ENCODE measurements at regions not wholly inside any gene's neighbourhood (a gene's known extent, or its start where the extent isn't known, plus 50 kb on each side); places are given as distances from the start of the nearest gene placed in this dataset.

- Histone ChIP-seq H3K27ac (no peak overlapping the region), H3F3A (ENCODE audit: low read depth) (no peaks in the 10 kb centered on the region), H3K9ac (no peak overlapping the region), H3K4me1 (no peaks in the 10 kb centered on the region), H2AFZ (replicated peaks) (no peak overlapping the region), H3K36me3 (no peaks in the 10 kb centered on the region), H3K79me2 (ENCODE audit: low read depth) (no peaks in the 10 kb centered on the region), H3K4me3 (no peak overlapping the region), H3K9me3 (ENCODE audit: low read depth) (no peaks in the 10 kb centered on the region), H3K4me2 (no peak overlapping the region), H3K27me3 (no peaks in the 10 kb centered on the region), H4K20me1 (ENCODE audit: low read depth) (no peaks in the 10 kb centered on the region)
- no peak for DNase-seq (ENCODE audit: low spot score)
- Mint-ChIP-seq H3K4me1 (no peaks in the 10 kb centered on the region), H3K27me3 (ENCODE audit: insufficient read depth, low read depth) (no peaks in the 10 kb centered on the region), H3K4me3 (no peak overlapping the region), H3K27ac (no peak overlapping the region), H3K9me3 (no peaks in the 10 kb centered on the region), H3K36me3 (no peaks in the 10 kb centered on the region)
- TF ChIP-seq CTCF (IDR thresholded peaks at IDR 0.05) (no peak), EZH2 (IDR thresholded peaks at IDR 0.05) (no peak), EZH2phosphoT487 (IDR thresholded peaks at IDR 0.05) (no peak)
Measured at GRCh38 chr12:78550831-78551230, 313.7 kb upstream of the SYT1 start.

- no peak overlapping the region for H3K27ac ChIP-seq
- no peaks in the 10 kb centered on the region for H4K20me1 ChIP-seq (ENCODE audit: low read depth)
- no peak overlapping the region for H3K4me3 ChIP-seq
- H3F3A ChIP-seq (ENCODE audit: low read depth), result no peaks in the 10 kb centered on the region
- no peaks in the 10 kb centered on the region for H3K36me3 ChIP-seq
- no peaks in the 10 kb centered on the region for H3K36me3 Mint-ChIP-seq
- DNase-seq (ENCODE audit: low spot score), result no peak
- H3K27me3 ChIP-seq, result no peaks in the 10 kb centered on the region
- no peaks in the 10 kb centered on the region for H3K79me2 ChIP-seq (ENCODE audit: low read depth)
- no peaks in the 10 kb centered on the region for H3K4me1 Mint-ChIP-seq
- H3K9me3 Mint-ChIP-seq, result no peaks in the 10 kb centered on the region
- H3K27me3 Mint-ChIP-seq (ENCODE audit: insufficient read depth, low read depth), result peaks cover 2% of the 10 kb centered on the region
- H3K27ac Mint-ChIP-seq, result no peak overlapping the region
- TF ChIP-seq EZH2 (IDR thresholded peaks at IDR 0.05), result no peak
- TF ChIP-seq CTCF (IDR thresholded peaks at IDR 0.05), result no peak
- no peak for TF ChIP-seq EZH2phosphoT487 (IDR thresholded peaks at IDR 0.05)
- no peak overlapping the region for H2AFZ ChIP-seq (replicated peaks)
- H3K4me3 Mint-ChIP-seq, result no peak overlapping the region
- H3K9ac ChIP-seq, result no peak overlapping the region
- no peaks in the 10 kb centered on the region for H3K9me3 ChIP-seq (ENCODE audit: low read depth)
- no peaks in the 10 kb centered on the region for H3K4me1 ChIP-seq
- H3K4me2 ChIP-seq, result no peak overlapping the region
Measured at GRCh38 chr12:78555802-78556201, 308.8 kb upstream of the SYT1 start.

GRCh38 chr12:78556651-78557050 is 307.9 kb upstream of the SYT1 start:
- Histone ChIP-seq H3K27me3 (no peaks in the 10 kb centered on the region), H3K9ac (no peak overlapping the region), H3F3A (ENCODE audit: low read depth) (no peaks in the 10 kb centered on the region), H4K20me1 (ENCODE audit: low read depth) (no peaks in the 10 kb centered on the region), H3K27ac (no peak overlapping the region), H3K79me2 (ENCODE audit: low read depth) (no peaks in the 10 kb centered on the region), H2AFZ (replicated peaks) (no peak overlapping the region), H3K4me3 (no peak overlapping the region), H3K9me3 (ENCODE audit: low read depth) (no peaks in the 10 kb centered on the region), H3K36me3 (no peaks in the 10 kb centered on the region), H3K4me1 (no peaks in the 10 kb centered on the region), H3K4me2 (no peak overlapping the region)
- Mint-ChIP-seq H3K4me1 (no peaks in the 10 kb centered on the region), H3K36me3 (no peaks in the 10 kb centered on the region), H3K27me3 (ENCODE audit: insufficient read depth, low read depth) (peaks cover 2% of the 10 kb centered on the region), H3K4me3 (no peak overlapping the region), H3K27ac (no peak overlapping the region), H3K9me3 (no peaks in the 10 kb centered on the region)
- no peak for DNase-seq (ENCODE audit: low spot score)
- TF ChIP-seq EZH2 (IDR thresholded peaks at IDR 0.05) (no peak), EZH2phosphoT487 (IDR thresholded peaks at IDR 0.05) (no peak), CTCF (IDR thresholded peaks at IDR 0.05) (no peak)

- H3K36me3 ChIP-seq, result no peaks in the 10 kb centered on the region
- Mint-ChIP-seq H3K27ac (no peak overlapping the region), H3K4me1 (peaks cover 10% of the 10 kb centered on the region), H3K9me3 (no peaks in the 10 kb centered on the region), H3K4me3 (no peak overlapping the region), H3K27me3 (ENCODE audit: insufficient read depth, low read depth) (peaks cover 2% of the 10 kb centered on the region), H3K36me3 (no peaks in the 10 kb centered on the region)
- H3F3A ChIP-seq (ENCODE audit: low read depth), result no peaks in the 10 kb centered on the region
- H3K27me3 ChIP-seq, result no peaks in the 10 kb centered on the region
- no peak overlapping the region for H2AFZ ChIP-seq (replicated peaks)
- H3K79me2 ChIP-seq (ENCODE audit: low read depth), result no peaks in the 10 kb centered on the region
- H3K4me2 ChIP-seq, result no peak overlapping the region
- no peaks in the 10 kb centered on the region for H4K20me1 ChIP-seq (ENCODE audit: low read depth)
- H3K9ac ChIP-seq, result no peak overlapping the region
- TF ChIP-seq EZH2 (IDR thresholded peaks at IDR 0.05) (no peak), CTCF (IDR thresholded peaks at IDR 0.05) (no peak), EZH2phosphoT487 (IDR thresholded peaks at IDR 0.05) (no peak)
- H3K4me1 ChIP-seq, result peaks cover 14% of the 10 kb centered on the region
- no peak overlapping the region for H3K4me3 ChIP-seq
- no peak overlapping the region for H3K27ac ChIP-seq
- no peaks in the 10 kb centered on the region for H3K9me3 ChIP-seq (ENCODE audit: low read depth)
- no peak for DNase-seq (ENCODE audit: low spot score)
Measured at GRCh38 chr12:78559416-78559815, 305.2 kb upstream of the SYT1 start.

Measured in neural progenitor cell (in vitro differentiated cells).